ENCODE measurements at regions not wholly inside any gene's neighbourhood (a gene's known extent, or its start where the extent isn't known, plus 50 kb on each side); places are given as distances from the start of the nearest gene placed in this dataset.

GRCh38 chr20:56827763-56828162 lies 198.7 kb downstream of the TFAP2C start:
- no peak for TF ChIP-seq CTCF (IDR thresholded peaks at IDR 0.05)
- no peak for TF ChIP-seq POLR2A (IDR thresholded peaks at IDR 0.05; ENCODE audit: low read depth)

Measured in esophagus muscularis mucosa (tissue), 3 donors.